GM19468 (cell line): ENCODE measurements at regions not wholly inside any gene's neighbourhood (a gene's known extent, or its start where the extent isn't known, plus 50 kb on each side); places are given as distances from the start of the nearest gene placed in this dataset.

Source experiments
- ATAC-seq: cut with Tn5 transposase; IDR thresholded peaks from one replicate; pipeline ENCODE4 v1.9.1; 2021; ENCODE audit warnings: mild to moderate bottlenecking, moderate library complexity, moderate number of reproducible peaks; ENCODE audit not compliant: unreplicated experiment; ENCODE audit errors: extremely low read depth

DNA sequence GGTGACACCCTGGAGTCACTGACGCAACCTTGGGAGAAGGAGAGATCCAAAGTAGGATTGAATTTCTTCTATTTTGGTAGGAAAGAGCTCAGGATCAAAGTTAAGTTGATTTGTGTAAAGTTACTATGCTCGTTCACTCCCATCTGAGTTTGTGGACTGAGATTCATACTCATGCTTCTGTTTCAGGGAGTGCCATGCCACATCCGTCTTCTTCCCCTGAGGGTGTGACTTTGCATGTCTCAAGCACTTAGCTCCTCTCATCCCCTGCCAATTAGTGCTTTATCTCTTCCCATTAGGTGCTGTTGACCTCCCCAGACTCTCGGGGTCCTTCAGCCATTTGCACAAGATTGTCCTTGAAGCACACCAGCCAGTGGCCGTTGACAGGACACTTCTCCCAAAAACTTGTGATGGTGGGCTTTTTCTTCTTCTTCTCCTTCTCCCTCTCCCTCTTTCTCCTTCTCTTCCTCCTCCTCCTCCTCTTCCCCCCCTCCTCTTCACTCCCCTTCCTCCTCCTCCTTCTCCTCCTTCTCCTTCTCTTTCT is 232.2 kb upstream of the KLF4 start:
- no peak for ATAC-seq

DNA sequence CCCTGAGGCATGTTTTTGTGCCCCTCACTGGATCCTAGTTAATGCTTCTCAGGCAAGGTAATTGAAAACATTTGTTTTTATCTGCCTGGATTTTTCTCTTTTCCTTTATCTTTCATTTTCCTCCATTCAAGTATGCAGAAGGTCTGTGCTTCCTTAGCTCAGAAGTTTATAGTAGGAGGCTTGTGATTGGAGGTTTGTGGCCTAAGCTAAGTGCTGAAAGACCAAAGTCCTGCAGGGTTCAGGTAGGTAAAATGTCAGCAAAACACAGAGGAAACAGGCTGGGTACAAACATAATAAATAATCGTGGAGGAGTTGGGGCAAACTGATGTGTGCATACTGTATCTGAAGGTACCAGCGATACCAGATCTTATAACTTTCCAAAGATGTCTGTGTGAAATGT is 230.9 kb upstream of the KLF4 start:
- no peak for ATAC-seq

DNA sequence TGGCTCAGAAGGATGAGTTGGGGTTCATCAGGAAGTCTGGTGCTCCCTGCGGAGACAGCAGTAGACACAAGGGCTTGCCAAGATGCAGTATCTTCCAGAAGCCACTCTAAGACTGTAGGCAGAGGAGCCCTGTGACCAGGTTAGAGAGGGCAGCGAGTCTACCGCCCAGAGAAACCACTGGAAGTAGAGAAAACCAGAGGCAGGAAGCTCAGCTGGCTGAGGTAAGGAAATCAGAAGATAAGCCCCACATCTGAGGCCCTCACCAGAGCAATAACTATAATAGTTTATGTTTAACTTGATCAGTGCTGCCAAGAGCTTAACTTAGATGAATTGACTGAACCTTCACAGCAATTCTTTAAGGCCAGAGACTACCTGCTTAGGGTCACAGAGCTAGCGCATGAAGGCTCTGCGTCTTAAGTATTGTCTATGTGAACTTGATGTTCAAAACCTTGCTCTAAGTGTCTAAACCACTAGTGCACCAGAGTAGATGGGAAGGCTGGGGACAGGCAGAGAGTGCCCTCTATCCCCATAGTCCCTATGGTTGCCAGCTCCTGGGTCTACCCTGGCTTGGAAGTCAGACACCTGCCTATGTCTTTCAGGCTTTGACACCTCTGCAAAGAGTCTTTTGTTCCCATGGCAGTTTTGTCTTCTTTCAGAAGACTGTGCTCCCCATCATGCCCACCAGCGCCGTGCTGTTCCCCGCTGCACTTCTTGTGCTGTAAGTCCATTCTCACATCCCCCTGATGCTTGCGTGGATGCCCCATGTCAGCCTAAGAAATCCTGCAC is 228.2 kb upstream of the KLF4 start:
- ATAC-seq = no peak

DNA sequence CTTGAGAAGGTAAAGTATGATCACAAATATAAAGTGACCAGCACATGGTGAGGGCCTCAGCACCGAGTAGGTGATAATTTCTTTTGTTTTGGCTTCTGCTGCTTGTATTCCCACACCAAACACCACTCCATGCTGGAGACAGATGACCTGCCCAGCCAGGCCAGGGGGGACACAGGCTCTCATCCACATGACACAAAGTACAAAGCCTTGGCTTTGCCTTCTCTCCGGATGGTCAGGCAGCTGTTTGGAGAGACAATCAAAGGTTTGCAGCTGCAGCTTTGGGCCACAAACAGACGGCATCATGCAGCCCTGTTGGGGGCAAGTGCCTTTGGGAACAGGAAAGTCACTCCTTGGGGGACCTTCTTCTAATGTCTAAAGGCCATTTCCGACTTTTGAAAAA is 226.2 kb upstream of the KLF4 start:
- no peak for ATAC-seq

- no peak for ATAC-seq
Observed at GRCh38 chr9:107713470-107713869, 223.9 kb upstream of the KLF4 start.

DNA sequence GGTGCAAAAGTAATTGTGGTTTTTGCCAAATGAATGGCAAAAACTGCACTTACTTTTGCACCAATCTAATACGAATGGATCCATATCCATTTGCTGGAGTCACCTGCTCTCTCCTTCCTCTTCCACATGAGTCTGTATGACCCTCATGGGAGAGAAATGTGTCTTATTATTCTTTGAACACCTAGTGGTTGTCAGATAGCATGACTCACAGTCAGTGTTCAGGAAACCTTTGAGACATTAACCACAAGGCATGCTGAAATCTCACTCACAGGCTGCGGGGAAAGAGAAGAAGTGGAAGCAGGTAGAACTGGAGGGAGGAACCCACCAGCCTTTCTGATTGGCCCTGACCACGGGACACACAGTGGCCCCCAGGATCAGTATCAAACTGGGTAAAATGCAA is 222.8 kb upstream of the KLF4 start:
- no peak for ATAC-seq

- ATAC-seq = no peak
Observed at GRCh38 chr9:107711542-107711941, 222.0 kb upstream of the KLF4 start.

GRCh38 chr9:107710953-107711352 is 221.4 kb upstream of the KLF4 start:
- no peak for ATAC-seq

- no peak for ATAC-seq
Observed at GRCh38 chr9:107710546-107710945, 221.0 kb upstream of the KLF4 start.

DNA sequence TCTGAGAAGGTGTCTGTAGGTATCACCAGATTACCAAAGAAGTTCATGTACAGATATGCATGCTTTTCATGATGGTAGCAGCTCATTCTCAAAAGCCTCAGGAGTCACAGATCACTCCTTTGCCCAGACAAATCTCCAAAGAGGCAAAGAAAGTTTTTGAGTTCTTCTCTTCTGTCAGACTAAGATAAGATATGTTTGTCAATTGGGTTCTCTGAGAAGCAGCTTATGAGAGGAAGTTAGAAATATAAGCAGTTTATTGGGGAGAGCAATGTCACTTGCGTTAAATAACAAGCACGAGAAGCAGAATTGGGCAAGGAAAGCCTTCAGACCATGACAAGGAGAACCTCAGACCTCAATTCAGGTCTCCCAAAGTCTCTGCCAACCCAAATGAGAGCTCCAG is 219.2 kb upstream of the KLF4 start:
- ATAC-seq = no peak

GRCh38 chr9:107707915-107708441 is 218.4 kb upstream of the KLF4 start:
- no peak for ATAC-seq

GRCh38 chr9:107707428-107707837 is 217.9 kb upstream of the KLF4 start:
- ATAC-seq = no peak

DNA sequence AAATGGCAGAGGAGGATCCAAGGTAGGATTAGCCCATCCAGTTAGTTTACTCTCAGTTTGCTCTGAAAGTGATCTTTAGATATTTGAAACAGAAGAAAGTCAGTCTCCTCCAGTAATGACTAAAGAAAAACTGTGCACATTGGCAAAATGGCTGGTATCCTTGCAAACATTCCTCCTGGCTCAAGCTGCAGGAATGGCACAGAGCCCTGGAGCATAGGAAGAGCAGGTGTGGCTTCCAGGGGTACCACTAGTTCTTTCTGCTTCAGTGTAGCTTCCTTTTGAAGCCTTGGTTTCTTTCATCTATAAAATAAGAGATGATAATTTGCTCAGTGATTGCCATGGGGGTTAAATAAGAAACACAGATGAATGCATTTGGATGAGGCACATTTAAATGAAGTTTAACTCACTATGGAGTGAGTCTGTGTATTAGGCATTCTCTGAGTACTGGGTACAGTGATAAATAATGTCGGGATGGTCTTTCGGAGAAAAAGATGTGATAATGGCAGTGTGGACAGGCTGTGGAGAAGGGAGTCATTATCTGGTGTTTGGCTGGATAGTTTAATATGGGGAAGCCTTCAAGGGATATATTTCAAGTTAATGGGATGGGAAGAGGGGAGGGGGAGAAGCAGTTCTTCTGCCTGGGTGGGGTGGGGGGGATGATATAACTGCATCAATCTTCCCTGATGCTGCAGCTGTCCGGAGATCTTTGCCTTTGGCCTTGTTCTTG is 217.3 kb upstream of the KLF4 start:
- no peak for ATAC-seq

DNA sequence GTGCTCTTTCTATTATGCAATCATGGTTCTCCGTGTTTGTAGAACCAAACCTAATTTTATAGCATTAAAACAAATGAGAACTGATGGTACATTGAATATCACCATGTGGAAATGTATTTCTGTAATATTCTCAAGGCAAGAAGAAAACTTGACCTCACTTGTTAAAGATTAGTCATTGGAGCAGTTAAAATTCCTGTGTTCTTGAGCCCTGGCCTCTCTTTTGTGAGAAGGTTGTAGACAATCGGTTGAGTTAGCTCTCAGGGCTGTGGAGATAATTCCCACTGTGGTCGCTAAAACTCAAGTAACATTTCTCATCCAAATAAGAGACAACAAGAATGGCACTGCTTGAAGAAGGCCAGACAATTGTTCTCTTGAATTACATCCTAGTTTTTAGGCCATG is 216.0 kb upstream of the KLF4 start:
- ATAC-seq = no peak

GRCh38 chr9:107704774-107705173 is 215.2 kb upstream of the KLF4 start:
- no peak for ATAC-seq

GRCh38 chr9:107703651-107704050 is 214.1 kb upstream of the KLF4 start:
- no peak for ATAC-seq

GRCh38 chr9:107700847-107701246 is 211.3 kb upstream of the KLF4 start:
- no peak for ATAC-seq

DNA sequence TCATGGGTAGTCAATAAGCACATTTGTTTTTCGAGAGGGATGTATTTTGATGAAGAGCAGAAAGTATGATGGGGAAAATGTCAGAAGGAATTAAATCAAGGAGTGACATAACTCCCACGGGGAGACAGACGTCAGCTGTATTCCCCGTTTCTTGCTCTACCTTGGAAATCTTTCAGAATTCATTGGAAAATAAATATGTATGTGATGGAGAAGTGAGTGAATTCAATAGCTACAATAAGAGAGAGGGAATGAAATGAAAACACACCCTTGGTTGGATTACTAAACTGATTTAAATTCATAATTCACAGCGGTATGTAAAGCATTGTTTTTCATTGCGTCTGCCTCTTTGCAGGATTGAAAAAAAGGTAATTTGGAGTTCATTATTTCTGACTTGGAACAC is 209.7 kb upstream of the KLF4 start:
- no peak for ATAC-seq

DNA sequence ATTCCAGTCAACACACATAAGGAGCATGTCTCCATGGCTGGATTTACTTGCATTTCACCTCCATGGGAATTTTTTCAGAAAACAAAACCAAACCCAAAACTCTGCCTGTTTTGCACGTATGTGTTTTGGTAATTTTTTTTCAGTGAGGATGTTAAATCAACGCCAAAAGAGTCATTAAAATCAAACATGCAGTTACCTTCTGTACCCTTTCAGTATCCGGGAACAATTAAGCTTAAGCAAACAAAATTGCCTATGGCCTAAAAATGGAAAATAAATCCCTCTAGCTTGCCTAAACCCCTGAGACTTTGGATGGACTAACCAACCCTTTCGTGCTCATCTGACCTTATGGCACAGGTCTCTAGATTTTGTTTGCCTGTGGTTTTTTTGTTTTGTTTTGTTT is 209.2 kb upstream of the KLF4 start:
- no peak for ATAC-seq

DNA sequence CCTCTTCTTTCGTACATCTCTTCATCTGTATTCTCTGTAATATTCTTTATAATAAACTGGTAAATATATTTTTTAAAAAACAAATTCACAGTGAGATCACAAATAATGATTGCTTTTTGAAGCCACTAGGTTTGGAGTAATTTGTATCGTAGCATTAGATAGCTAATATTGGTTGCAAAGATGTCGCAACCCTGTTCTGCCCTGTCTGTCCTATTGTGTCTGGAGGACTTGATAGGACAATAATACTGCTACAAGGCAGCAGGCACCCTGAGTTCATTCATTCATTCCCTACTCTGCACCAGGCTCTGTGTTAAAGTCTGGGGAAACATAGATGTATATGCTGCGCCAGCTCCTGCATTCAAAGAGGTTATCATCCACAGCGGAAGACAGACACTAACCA is 206.7 kb upstream of the KLF4 start:
- no peak for ATAC-seq

DNA sequence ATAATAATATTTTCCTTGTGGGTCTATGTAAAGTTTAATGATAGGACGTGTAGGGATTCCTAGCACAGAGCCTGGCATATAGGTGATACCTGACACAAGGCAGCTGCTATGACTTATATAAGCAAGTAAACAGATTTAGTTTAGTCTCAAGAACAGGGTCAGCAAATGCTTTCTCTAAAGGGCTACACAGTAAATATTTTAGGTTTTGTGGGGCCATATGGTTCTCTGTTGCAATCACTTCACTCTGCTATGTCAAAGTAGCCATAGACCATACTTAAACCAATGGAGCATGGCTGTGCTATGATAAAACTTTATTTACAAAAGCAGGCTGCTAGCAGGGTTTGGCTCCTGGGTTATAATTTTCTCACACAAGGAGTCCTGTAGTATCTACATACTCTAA is 204.8 kb upstream of the KLF4 start:
- no peak for ATAC-seq
